22Rv1 (cell line): ENCODE measurements at regions not wholly inside any gene's neighbourhood (a gene's known extent, or its start where the extent isn't known, plus 50 kb on each side); places are given as distances from the start of the nearest gene placed in this dataset.

Experiments
- CTCF ChIP-seq: fragments of 450-650 bp; IDR thresholded peaks from 2 replicates; pipeline ENCODE4 v1.5.1; 2017; ENCODE audit warnings: mild to moderate bottlenecking
- ZFX ChIP-seq: fragments of 450-650 bp; IDR thresholded peaks from 2 replicates; pipeline ENCODE4 v1.6.1; 2017; ENCODE audit warnings: antibody characterized with exemption, borderline replicate concordance

- TF ChIP-seq CTCF, result no peak
- no peak for TF ChIP-seq ZFX
These were observed 630.2 kb downstream of the ZNF385D start for GRCh38 chr3:21120826-21121225.
